H9 (cell line): ENCODE measurements at regions not wholly inside any gene's neighbourhood (a gene's known extent, or its start where the extent isn't known, plus 50 kb on each side); places are given as distances from the start of the nearest gene placed in this dataset.

Experiments
- DNase-seq: peaks from one replicate; pipeline ENCODE4 v3.0.0-alpha.2; 2017
- H2AFZ ChIP-seq: one replicate; pipeline ENCODE4 v1.6.1; 2013; ENCODE audit warnings: mild to moderate bottlenecking, low read length, control low read depth, moderate library complexity
- H2AK5ac ChIP-seq: 2 replicates; pipeline ENCODE4 v1.6.1; 2013; ENCODE audit warnings: low read length, control low read depth, mixed read lengths; ENCODE audit not compliant: insufficient read length
- H2BK120ac ChIP-seq: one replicate; pipeline ENCODE4 v1.6.1; 2013; ENCODE audit warnings: low read depth, mild to moderate bottlenecking, low read length, control low read depth, inconsistent platforms; ENCODE audit not compliant: poor library complexity, severe bottlenecking
- H2BK12ac ChIP-seq: 2 replicates; pipeline ENCODE4 v1.6.1; 2013; ENCODE audit warnings: low read length, control low read depth, mixed read lengths, low read depth; ENCODE audit not compliant: insufficient read length
- H2BK15ac ChIP-seq: 2 replicates; pipeline ENCODE4 v1.6.1; 2013; ENCODE audit warnings: low read depth, low read length, control low read depth
- H2BK20ac ChIP-seq: one replicate; pipeline ENCODE4 v1.6.1; 2013; ENCODE audit warnings: low read depth, mild to moderate bottlenecking, low read length, control low read depth, inconsistent platforms; ENCODE audit not compliant: poor library complexity, severe bottlenecking
- H2BK5ac ChIP-seq: 2 replicates; pipeline ENCODE4 v1.6.1; 2013; ENCODE audit warnings: low read length, control low read depth, mixed read lengths; ENCODE audit not compliant: insufficient read length
- H3K14ac ChIP-seq: 2 replicates; pipeline ENCODE4 v1.6.1; 2013; ENCODE audit warnings: low read length, control low read depth; ENCODE audit not compliant: insufficient read depth
- H3K18ac ChIP-seq: 2 replicates; pipeline ENCODE4 v1.6.1; 2013; ENCODE audit warnings: low read depth, mild to moderate bottlenecking, mixed read lengths, low read length, control low read depth; ENCODE audit not compliant: insufficient read length
- H3K23ac ChIP-seq: 2 replicates; pipeline ENCODE4 v1.6.1; 2013; ENCODE audit warnings: low read length, control low read depth, mixed read lengths, low read depth; ENCODE audit not compliant: insufficient read length
- H3K23me2 ChIP-seq: 2 replicates; pipeline ENCODE4 v1.6.1; 2013; ENCODE audit warnings: low read depth, mild to moderate bottlenecking, mixed read lengths, low read length, control low read depth; ENCODE audit not compliant: insufficient read length, poor library complexity, severe bottlenecking
- H3K27ac ChIP-seq: 2 replicates; pipeline ENCODE4 v1.5.1; 2013; ENCODE audit warnings: low read length, control low read depth, mixed read lengths, low read depth; ENCODE audit not compliant: insufficient read length
- H3K27me3 ChIP-seq: 2 replicates; pipeline ENCODE4 v1.6.1; 2013; ENCODE audit warnings: low read length, control low read depth, inconsistent platforms; ENCODE audit not compliant: insufficient read depth
- H3K4ac ChIP-seq: 2 replicates; pipeline ENCODE4 v1.6.1; 2013; ENCODE audit warnings: low read depth, mild to moderate bottlenecking, control low read depth, inconsistent platforms, low read length, moderate library complexity
- H3K4me1 ChIP-seq: 2 replicates; pipeline ENCODE4 v1.6.1; 2013; ENCODE audit warnings: low read length, control low read depth, inconsistent platforms; ENCODE audit not compliant: insufficient read depth
- H3K4me2 ChIP-seq: 2 replicates; pipeline ENCODE4 v1.6.1; 2013; ENCODE audit warnings: low read length, control low read depth, mixed read lengths; ENCODE audit not compliant: insufficient read length, insufficient read depth
- H3K56ac ChIP-seq: 2 replicates; pipeline ENCODE4 v1.6.1; 2013; ENCODE audit warnings: low read depth, mild to moderate bottlenecking, mixed read lengths, low read length, control low read depth; ENCODE audit not compliant: insufficient read length
- H3K79me1 ChIP-seq: 2 replicates; pipeline ENCODE4 v1.6.1; 2013; ENCODE audit warnings: low read depth, mild to moderate bottlenecking, moderate library complexity, low read length, control low read depth, inconsistent platforms; ENCODE audit not compliant: insufficient read depth, poor library complexity, severe bottlenecking
- H3K79me2 ChIP-seq: 2 replicates; pipeline ENCODE4 v1.6.1; 2013; ENCODE audit warnings: low read length, control low read depth, inconsistent platforms; ENCODE audit not compliant: insufficient read depth
- H3K9ac ChIP-seq: 2 replicates; pipeline ENCODE4 v1.6.1; 2013; ENCODE audit warnings: low read length, control low read depth, mixed read lengths; ENCODE audit not compliant: insufficient read length; ENCODE audit errors: extremely low read depth
- H3K9me3 ChIP-seq: one replicate; pipeline ENCODE4 v1.6.1; 2013; ENCODE audit warnings: low read depth, low read length, inconsistent platforms; ENCODE audit not compliant: control insufficient read depth
- H3T11ph ChIP-seq: one replicate; pipeline ENCODE4 v1.6.1; 2013; ENCODE audit warnings: mild to moderate bottlenecking, low read length, control low read depth, inconsistent platforms
- H4K20me1 ChIP-seq: one replicate; pipeline ENCODE4 v1.6.1; 2013; ENCODE audit not compliant: control insufficient read depth, insufficient read length, insufficient read depth
- H4K5ac ChIP-seq: 2 replicates; pipeline ENCODE4 v1.6.1; 2013; ENCODE audit warnings: low read depth, mild to moderate bottlenecking, mixed read lengths, low read length, control low read depth; ENCODE audit not compliant: insufficient read length
- H4K8ac ChIP-seq: replicated peaks from 2 replicates; pipeline ENCODE4 v1.6.1; 2013; ENCODE audit warnings: low read length, control low read depth, mixed read lengths, low read depth; ENCODE audit not compliant: insufficient read length
- H4K91ac ChIP-seq: 2 replicates; pipeline ENCODE4 v1.6.1; 2013; ENCODE audit warnings: low read depth, mild to moderate bottlenecking, moderate library complexity, mixed read lengths, low read length, control low read depth; ENCODE audit not compliant: insufficient read length
- H3K27ac Mint-ChIP-seq, 3 experiments: 2 replicates in 2 of 3; 3 replicates in 1 of 3; pipeline ENCODE4 v1.8.0; 2020 to 2021; ENCODE audit warnings: mixed read lengths in 3 of 3, mild to moderate bottlenecking in 1 of 3, moderate library complexity in 1 of 3
- H3K27me3 Mint-ChIP-seq: 2 replicates; pipeline ENCODE4 v1.8.0; 2021; ENCODE audit warnings: low read depth, mild to moderate bottlenecking, moderate library complexity, mixed read lengths
- H3K36me3 Mint-ChIP-seq, 3 experiments: 2 replicates in 2 of 3; 3 replicates in 1 of 3; pipeline ENCODE4 v1.8.0; 2020 to 2021; ENCODE audit warnings: low read depth in 3 of 3, mixed read lengths in 3 of 3; ENCODE audit not compliant: insufficient read depth in 1 of 3
- H3K4me1 Mint-ChIP-seq, 2 experiments: 2 replicates each; pipeline ENCODE4 v1.8.0; 2020; ENCODE audit warnings: mixed read lengths in 2 of 2
- H3K4me3 Mint-ChIP-seq, 2 experiments: 2 replicates in 1 of 2; 3 replicates in 1 of 2; pipeline ENCODE4 v1.8.0; 2020 to 2021; ENCODE audit warnings: mild to moderate bottlenecking in 2 of 2, mixed read lengths in 2 of 2, moderate library complexity in 1 of 2
- H3K9me3 Mint-ChIP-seq, 2 experiments: 2 replicates in 1 of 2; 3 replicates in 1 of 2; pipeline ENCODE4 v1.8.0; 2020; ENCODE audit warnings: mild to moderate bottlenecking in 2 of 2, mixed read lengths in 2 of 2, moderate library complexity in 1 of 2
- TF ChIP-seq, protein P1 (sequence below): fragments of 200-600 bp; sonication (generic); conservative IDR thresholded peaks from 3 replicates; pipeline ENCODE4 v1.8.0; 2021; ENCODE audit warnings: antibody characterized with exemption, mild to moderate bottlenecking

GRCh38 chr7:106335814-106336213 lies 51.0 kb upstream of the NAMPT start:
- H3K27ac ChIP-seq: no peak overlapping the region
- no peak overlapping the region for H3K23ac ChIP-seq
- H3K27me3 Mint-ChIP-seq: no peaks in the 10 kb centered on the region; the same call in 1 of the 2 replicates
- H3K9me3 ChIP-seq: no peaks in the 10 kb centered on the region
- H4K5ac ChIP-seq: no peak overlapping the region
- no peak overlapping the region for H3K56ac ChIP-seq
- H4K8ac ChIP-seq: no peak overlapping the region
- H3K27ac Mint-ChIP-seq: no peak overlapping the region
- H3K79me1 ChIP-seq: no peaks in the 10 kb centered on the region
- peaks cover 18 to 25% of the 10 kb centered on the region in 2 experiments; a peak in 4 of 5 replicates for H3K9me3 Mint-ChIP-seq
- H2AFZ ChIP-seq: no peak overlapping the region
- no peak overlapping the region for H2AK5ac ChIP-seq
- no peak overlapping the region for H3K4ac ChIP-seq
- H3K36me3 Mint-ChIP-seq: peaks cover 0 to 17% (median 10%) of the 10 kb centered on the region in 3 experiments; a peak in 5 of 7 replicates
- H3K14ac ChIP-seq: no peak overlapping the region
- H3T11ph ChIP-seq: no peak overlapping the region
- no peaks in the 10 kb centered on the region for H3K79me2 ChIP-seq
- no peak for DNase-seq
- no peaks in the 10 kb centered on the region for H3K4me1 ChIP-seq
- no peaks in the 10 kb centered on the region for H3K27me3 ChIP-seq
- TF ChIP-seq, protein P1, sequence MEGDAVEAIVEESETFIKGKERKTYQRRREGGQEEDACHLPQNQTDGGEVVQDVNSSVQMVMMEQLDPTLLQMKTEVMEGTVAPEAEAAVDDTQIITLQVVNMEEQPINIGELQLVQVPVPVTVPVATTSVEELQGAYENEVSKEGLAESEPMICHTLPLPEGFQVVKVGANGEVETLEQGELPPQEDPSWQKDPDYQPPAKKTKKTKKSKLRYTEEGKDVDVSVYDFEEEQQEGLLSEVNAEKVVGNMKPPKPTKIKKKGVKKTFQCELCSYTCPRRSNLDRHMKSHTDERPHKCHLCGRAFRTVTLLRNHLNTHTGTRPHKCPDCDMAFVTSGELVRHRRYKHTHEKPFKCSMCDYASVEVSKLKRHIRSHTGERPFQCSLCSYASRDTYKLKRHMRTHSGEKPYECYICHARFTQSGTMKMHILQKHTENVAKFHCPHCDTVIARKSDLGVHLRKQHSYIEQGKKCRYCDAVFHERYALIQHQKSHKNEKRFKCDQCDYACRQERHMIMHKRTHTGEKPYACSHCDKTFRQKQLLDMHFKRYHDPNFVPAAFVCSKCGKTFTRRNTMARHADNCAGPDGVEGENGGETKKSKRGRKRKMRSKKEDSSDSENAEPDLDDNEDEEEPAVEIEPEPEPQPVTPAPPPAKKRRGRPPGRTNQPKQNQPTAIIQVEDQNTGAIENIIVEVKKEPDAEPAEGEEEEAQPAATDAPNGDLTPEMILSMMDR: no peak
- no peak overlapping the region for H2BK20ac ChIP-seq
- no peak overlapping the region for H3K4me3 Mint-ChIP-seq
- no peak overlapping the region for H2BK5ac ChIP-seq
- H3K4me2 ChIP-seq: no peak overlapping the region
- H4K91ac ChIP-seq: no peak overlapping the region
- no peak overlapping the region for H2BK12ac ChIP-seq
- H3K4me1 Mint-ChIP-seq: peaks cover 0 to 5% of the 10 kb centered on the region in 2 experiments; a peak in 1 of 4 replicates
- H3K18ac ChIP-seq: no peak overlapping the region
- H2BK15ac ChIP-seq: no peak overlapping the region
- no peaks in the 10 kb centered on the region for H3K23me2 ChIP-seq
- no peak overlapping the region for H3K9ac ChIP-seq
- H2BK120ac ChIP-seq: no peak overlapping the region
- no peaks in the 10 kb centered on the region for H4K20me1 ChIP-seq
